HG03378 (cell line): ENCODE measurements at regions not wholly inside any gene's neighbourhood (a gene's known extent, or its start where the extent isn't known, plus 50 kb on each side); places are given as distances from the start of the nearest gene placed in this dataset.
A peak's percentile ranks its signal among the peaks of the same experiment; 100 is the strongest.
"Not testable (repeated sequence)": the region's sequence is repeated elsewhere in the genome, so short reads cannot be mapped to it uniquely, and the experiment has no call there.

Experiments used
- ATAC-seq: cut with Tn5 transposase; IDR thresholded peaks from one replicate; pipeline ENCODE4 v1.9.1; 2021; ENCODE audit warnings: mild to moderate bottlenecking, moderate library complexity; ENCODE audit not compliant: unreplicated experiment

DNA sequence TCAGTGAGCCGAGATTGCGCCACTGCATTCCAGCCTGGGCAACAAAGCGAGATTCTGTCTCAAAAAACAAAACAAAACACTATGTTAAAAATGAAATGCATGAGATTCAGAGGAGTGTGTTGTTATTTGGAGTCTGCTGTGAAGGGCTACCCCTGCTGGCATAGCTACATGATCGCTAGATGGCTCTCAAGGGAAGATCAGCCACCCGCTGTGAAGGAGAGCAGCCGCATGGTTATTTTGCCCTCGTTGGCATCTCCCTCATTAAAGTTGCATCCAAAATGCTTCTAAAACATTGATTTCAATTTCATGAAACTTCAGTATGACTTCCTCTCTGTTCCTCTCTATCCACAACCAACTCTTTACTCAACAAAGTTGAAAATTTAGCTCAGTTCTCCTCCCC is 54.8 kb upstream of the NDUFV2 start:
- ATAC-seq = no peak

DNA sequence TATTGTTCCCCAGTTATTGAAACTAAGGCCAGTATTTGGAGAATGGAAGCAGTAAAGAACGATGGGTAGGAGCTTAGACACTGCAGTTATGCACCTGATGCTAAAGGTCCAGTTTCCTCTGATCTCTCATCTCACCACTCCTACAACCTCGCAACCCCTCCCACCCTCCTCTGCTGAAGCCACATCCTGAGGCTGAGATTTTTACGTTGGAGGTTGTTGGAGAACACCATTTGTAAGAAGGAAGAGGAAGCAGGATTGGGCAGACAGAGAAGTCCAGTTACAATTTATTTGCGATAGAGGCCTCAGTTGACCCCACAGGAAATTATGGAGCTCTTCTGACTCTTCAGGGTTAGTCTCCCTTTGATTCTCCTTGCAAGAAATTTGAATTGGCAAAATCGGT is 54.3 kb upstream of the NDUFV2 start:
- ATAC-seq = no peak

DNA sequence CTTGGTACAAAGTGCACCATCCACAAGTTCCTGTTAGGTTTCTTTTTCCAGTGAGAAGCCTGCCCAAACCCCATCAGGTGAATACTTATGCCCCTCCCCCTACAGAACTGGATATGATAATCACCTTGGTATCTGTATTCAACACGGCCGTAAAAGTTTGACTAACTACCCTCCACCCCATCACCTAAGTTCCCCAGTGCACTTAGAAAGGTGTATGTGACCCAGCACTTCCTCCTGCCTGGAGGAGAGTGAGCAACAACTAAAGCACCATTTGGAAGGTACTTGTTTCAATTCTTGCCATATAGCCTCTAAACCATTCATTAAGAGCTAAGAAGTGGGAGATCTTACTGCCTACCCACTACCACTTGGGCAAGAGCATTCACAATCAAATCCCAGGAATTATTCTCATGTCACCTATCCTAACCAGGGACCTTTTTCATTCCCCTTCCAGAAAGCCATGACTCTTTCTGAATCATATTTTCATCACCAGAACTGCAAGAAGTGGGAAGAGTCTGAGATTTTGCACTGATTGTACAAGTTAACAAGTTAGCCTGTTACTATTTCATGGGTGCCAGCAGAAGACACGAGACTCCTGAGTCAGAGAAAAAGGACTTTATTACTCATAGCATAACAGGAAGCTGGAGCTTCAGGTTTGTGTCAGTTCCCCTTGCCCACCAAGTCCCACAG is 53.5 kb upstream of the NDUFV2 start:
- ATAC-seq = peak; percentile 55

- no peak for ATAC-seq
Observed at GRCh38 chr18:9049495-9049809, 53.0 kb upstream of the NDUFV2 start.

DNA sequence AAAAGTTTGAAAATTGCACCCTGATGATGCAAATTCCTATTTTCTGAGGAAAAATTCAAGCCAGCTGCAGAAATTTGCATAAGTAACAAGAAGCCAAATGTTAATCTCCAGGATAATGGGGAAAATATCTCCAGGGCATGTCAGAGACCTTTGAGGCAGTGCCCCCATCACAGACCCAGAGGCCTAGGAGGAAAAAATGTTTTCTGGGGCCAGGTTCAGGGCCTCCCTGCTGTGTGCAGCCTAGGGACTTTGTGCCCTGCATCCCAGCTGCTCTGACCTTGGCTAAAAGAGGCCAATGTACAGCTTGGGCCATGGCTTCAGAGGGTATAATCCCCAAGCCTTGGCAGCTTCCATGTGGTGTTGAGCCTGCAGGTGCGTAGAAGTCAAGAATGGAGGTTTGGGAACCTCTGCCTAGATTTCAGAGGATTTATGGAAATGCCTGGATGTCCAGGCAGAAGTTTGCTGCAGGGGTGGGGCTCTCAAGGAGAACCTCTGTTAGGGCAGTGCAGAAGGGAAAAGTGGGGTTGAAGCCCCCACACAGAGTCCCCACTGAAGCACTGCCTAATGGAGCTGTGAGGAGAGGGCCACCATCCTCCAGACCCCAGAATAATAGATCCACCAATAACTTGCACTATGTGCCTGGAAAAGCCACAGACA is 51.7 kb upstream of the NDUFV2 start:
- ATAC-seq = not testable (repeated sequence)
